ENCODE measurements at regions not wholly inside any gene's neighbourhood (a gene's known extent, or its start where the extent isn't known, plus 50 kb on each side); places are given as distances from the start of the nearest gene placed in this dataset.

DNA sequence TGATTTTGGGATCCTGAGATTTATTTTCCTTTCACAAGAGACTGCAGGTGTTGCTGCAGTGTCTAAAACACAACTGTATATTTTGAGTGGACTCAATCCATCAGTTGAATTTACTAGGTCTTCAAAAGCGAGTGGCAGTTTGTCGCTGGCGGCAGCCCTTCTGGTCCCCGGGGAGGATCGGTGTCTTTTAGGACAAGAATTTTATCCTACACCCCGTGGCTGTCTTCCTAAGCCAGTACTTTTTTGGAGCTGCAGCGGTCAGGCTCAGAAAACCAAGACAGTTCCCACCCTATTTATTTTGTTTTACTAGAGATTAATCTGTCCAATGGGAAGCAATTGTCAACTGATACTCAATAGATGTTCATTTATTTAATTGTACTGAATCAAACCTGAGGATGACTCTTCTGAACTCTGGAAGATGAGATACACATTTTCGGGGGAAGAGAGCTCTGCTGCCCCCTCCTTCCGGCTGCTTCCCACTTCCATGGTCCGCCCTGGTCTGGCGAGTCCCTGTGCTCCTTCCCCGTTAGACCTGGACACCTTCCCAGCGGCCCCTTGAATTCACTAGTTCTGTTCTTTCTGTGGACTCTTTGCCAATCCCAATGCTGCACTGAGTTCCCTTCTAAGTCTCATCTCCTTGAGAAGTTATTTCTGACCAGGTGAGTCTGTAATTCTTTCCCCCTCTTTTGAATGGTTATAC is 90.6 kb downstream of the ERMARD start:
- peaks cover 17% of the 10 kb centered on the region for H3K27me3 Mint-ChIP-seq
- H3K27ac Mint-ChIP-seq, result no peak overlapping the region
- H3K9me3 Mint-ChIP-seq, result no peaks in the 10 kb centered on the region
- no peak for DNase-seq (ENCODE audit: extremely low spot score, unreplicated experiment)
- TF ChIP-seq, protein P1, sequence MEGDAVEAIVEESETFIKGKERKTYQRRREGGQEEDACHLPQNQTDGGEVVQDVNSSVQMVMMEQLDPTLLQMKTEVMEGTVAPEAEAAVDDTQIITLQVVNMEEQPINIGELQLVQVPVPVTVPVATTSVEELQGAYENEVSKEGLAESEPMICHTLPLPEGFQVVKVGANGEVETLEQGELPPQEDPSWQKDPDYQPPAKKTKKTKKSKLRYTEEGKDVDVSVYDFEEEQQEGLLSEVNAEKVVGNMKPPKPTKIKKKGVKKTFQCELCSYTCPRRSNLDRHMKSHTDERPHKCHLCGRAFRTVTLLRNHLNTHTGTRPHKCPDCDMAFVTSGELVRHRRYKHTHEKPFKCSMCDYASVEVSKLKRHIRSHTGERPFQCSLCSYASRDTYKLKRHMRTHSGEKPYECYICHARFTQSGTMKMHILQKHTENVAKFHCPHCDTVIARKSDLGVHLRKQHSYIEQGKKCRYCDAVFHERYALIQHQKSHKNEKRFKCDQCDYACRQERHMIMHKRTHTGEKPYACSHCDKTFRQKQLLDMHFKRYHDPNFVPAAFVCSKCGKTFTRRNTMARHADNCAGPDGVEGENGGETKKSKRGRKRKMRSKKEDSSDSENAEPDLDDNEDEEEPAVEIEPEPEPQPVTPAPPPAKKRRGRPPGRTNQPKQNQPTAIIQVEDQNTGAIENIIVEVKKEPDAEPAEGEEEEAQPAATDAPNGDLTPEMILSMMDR (conservative IDR thresholded peaks at IDR 0.05), result no peak
- no peak overlapping the region for H3K4me3 Mint-ChIP-seq
- H3K36me3 Mint-ChIP-seq, result no peaks in the 10 kb centered on the region
- no peaks in the 10 kb centered on the region for H3K4me1 Mint-ChIP-seq (ENCODE audit: unreplicated experiment)

DNA sequence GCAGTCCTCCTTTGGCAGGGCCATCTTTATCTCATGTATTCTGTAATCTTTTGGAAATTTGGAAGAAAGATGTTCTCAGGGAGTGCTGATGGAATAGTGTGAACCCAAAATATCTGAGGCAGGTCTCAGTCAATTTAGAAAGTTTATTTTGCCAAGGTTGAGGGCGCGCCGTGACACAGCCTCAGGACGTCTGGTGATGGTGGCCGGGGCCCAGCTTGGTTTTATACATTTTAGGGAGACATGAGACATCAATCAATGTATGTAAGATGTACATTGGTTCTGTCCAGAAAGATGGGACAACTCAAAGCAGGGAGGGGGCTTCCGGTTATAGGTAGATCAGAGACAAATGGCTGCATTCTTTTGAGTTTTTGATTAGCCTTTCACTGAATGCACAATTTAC is 89.8 kb downstream of the ERMARD start:
- TF ChIP-seq, protein P1 (conservative IDR thresholded peaks at IDR 0.05), result no peak
- DNase-seq (ENCODE audit: extremely low spot score, unreplicated experiment), result no peak
- peaks cover 20% of the 10 kb centered on the region for H3K27me3 Mint-ChIP-seq

DNA sequence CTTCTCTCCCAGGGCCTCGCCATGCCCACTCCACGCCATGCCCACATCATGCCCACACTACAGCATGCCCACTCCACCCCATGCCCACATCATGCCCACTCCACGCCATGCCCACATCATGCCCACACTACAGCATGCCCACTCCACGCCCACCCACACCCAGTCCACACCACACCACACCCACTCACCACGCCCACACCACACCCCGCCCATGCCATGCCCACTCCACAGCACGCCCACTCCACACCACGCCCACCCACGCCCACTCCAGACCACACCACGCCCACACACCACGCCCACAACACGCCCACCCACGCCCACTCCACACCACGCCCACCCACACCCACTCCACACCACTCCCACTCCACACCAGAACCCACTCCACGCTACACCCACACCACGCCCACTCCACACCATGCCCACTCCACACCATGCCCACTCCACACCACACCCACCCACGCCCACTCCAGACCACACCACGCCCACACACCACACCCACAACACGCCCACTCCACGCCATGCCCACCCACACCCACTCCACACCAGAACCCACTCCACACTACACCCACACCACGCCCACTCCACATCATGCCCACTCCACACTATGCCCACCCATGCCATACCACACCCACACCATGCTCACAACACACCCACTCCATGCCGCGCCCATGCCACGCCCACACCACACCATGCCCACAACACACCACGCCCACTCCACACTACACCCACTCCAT is 88.6 kb downstream of the ERMARD start:
- Mint-ChIP-seq H3K9me3 (peaks cover 6% of the 10 kb centered on the region), H3K27me3 (peaks cover 20% of the 10 kb centered on the region), H3K4me3 (no peak overlapping the region), H3K27ac (no peak overlapping the region), H3K4me1 (ENCODE audit: unreplicated experiment) (no peaks in the 10 kb centered on the region), H3K36me3 (no peaks in the 10 kb centered on the region)
- TF ChIP-seq, protein P1 (conservative IDR thresholded peaks at IDR 0.05), result no peak
- no peak for DNase-seq (ENCODE audit: extremely low spot score, unreplicated experiment)

More for the DNA sequence above, 89.8 kb downstream of the ERMARD start:
- Mint-ChIP-seq H3K4me1 (ENCODE audit: unreplicated experiment) (no peaks in the 10 kb centered on the region), H3K36me3 (no peaks in the 10 kb centered on the region), H3K9me3 (no peaks in the 10 kb centered on the region), H3K4me3 (no peak overlapping the region), H3K27ac (no peak overlapping the region)

DNA sequence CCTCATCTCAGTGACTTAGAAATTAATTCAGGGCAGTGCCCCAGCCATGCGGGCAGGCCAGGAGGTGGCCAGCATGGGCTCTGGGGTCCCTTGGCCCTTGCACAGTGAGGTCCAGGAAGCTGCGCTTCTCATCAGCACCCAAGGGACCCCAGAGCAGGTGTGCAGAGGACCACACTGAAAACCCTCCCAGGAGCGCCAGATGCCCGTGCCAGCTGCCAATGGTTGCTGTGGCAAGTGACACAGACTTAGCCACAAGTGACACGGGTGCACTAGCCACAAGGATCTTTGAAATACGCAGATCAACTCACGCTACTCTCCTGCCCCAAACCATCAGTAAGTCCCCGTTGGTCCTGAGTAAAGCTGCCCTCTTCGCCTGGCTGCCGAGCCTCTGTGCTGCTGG is 88.1 kb downstream of the ERMARD start:
- Mint-ChIP-seq H3K27ac (no peak overlapping the region), H3K4me1 (ENCODE audit: unreplicated experiment) (no peaks in the 10 kb centered on the region), H3K27me3 (peaks cover 19% of the 10 kb centered on the region), H3K4me3 (no peak overlapping the region), H3K36me3 (no peaks in the 10 kb centered on the region), H3K9me3 (peaks cover 6% of the 10 kb centered on the region)
- TF ChIP-seq, protein P1 (conservative IDR thresholded peaks at IDR 0.05), result no peak
- no peak for DNase-seq (ENCODE audit: extremely low spot score, unreplicated experiment)

DNA sequence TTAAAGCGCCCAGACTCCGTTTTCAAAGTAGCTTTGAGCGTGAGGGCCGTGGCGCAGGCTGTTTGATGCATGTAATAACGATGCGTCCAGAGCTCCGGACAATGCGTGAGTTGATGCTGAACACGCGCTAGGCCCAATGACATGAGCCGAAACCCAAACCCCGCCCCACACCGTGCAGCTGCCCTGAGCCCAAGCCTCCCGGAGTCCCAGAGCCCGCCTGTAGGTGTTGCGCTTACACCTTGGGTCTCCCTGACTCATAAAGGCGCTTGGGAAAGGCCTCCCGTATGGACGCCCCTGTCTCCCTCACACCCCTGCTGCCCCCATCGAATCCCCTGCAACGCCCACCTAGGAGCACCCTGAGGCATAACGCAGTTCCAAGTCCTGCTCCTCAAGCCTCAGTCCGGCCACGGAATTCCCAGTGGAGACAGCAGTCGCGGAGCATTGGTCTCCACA is 87.6 kb downstream of the ERMARD start:
- Mint-ChIP-seq H3K4me1 (ENCODE audit: unreplicated experiment) (no peaks in the 10 kb centered on the region), H3K27me3 (peaks cover 18% of the 10 kb centered on the region), H3K9me3 (peaks cover 6% of the 10 kb centered on the region), H3K4me3 (no peak overlapping the region), H3K36me3 (no peaks in the 10 kb centered on the region), H3K27ac (no peak overlapping the region)
- DNase-seq (ENCODE audit: extremely low spot score, unreplicated experiment), result no peak
- TF ChIP-seq, protein P1 (conservative IDR thresholded peaks at IDR 0.05), result no peak

All from type B pancreatic cell (in vitro differentiated cells).